GM21515 (cell line): ENCODE measurements at regions not wholly inside any gene's neighbourhood (a gene's known extent, or its start where the extent isn't known, plus 50 kb on each side); places are given as distances from the start of the nearest gene placed in this dataset.
"Not testable (repeated sequence)": the region's sequence is repeated elsewhere in the genome, so short reads cannot be mapped to it uniquely, and the experiment has no call there.

Source experiments
- ATAC-seq: cut with Tn5 transposase; IDR thresholded peaks from one replicate; pipeline ENCODE4 v1.9.1; 2021; ENCODE audit not compliant: unreplicated experiment

DNA sequence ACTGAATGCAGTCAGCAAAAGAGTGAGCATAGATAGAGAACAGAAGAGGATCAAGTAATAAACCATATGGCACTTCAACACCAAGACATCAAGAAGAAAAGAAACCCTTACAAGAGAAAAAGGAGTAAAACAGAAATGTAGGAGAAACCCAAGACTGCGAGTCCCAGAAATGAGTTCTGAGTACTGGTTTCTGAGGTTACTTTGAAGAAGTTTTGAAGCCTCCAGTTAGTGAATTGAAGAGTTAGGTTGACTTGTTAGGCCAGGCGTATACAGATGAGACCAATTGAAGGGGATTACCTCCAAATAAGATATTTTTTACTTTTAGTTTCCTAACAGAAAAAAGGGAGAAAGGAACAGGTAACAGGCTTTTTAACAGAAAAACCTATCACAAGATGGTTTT is 162.2 kb upstream of the SSTR1 start:
- ATAC-seq: no peak

GRCh38 chr14:38046160-38046559 is 161.5 kb upstream of the SSTR1 start:
- no peak for ATAC-seq

GRCh38 chr14:38047195-38047902 is 160.4 kb upstream of the SSTR1 start:
- ATAC-seq: no peak

DNA sequence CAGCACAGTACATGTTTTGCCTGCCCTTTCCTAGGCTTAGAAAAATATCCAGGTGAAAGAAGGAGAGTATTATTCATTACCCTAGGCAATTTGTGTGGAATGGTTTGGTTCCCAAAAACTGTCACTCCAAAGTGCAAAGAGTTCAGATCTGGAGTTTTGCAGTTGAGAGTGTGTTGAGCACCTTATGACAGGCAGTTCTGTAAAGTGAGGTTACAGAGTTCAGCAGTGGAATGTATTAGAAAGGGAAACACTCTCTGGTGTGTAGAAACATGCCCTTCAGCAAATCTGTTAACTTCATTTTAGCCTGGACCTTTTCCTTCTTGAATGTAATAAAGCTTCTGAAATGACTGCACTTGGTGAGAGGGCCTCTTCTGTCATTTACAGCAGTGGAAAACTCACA is 154.0 kb upstream of the SSTR1 start:
- no peak for ATAC-seq

DNA sequence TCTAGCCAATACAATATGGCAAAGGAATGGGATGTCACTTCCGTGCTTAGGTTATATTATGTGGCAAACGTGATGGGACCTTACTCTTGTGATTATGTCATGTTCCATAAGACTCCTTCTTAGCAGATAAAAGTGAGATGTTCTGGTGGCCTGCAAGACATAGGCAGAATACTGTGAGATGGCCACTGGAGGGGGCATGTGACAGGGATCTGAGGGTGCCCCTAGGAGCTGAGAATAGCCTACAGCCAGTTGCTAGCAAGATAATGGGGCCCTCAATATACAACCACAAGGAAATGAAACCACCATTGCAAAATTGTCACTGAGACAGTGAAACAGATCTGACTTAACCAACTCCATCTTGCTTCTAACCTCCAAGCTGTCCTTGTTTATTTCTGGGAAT is 151.4 kb upstream of the SSTR1 start:
- no peak for ATAC-seq

DNA sequence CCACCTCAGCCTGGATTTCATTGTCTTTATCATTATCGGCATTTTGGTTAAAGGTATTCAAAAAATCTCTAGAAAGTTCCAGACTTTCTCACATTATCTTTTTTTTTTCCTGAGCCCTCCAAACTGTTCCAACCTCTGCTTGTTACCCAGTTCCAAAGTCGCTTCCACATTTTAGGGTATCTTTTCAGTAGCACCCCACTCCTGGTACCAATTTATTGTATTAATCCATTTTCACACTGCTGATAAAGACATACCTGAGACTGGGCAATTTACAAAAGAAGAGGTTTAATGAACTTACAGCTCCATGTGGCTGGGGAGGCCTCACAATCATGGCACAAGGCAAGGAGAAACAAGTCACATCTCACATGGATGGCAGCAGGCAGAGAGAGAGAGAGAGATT is 145.5 kb upstream of the SSTR1 start:
- not testable (repeated sequence) for ATAC-seq

DNA sequence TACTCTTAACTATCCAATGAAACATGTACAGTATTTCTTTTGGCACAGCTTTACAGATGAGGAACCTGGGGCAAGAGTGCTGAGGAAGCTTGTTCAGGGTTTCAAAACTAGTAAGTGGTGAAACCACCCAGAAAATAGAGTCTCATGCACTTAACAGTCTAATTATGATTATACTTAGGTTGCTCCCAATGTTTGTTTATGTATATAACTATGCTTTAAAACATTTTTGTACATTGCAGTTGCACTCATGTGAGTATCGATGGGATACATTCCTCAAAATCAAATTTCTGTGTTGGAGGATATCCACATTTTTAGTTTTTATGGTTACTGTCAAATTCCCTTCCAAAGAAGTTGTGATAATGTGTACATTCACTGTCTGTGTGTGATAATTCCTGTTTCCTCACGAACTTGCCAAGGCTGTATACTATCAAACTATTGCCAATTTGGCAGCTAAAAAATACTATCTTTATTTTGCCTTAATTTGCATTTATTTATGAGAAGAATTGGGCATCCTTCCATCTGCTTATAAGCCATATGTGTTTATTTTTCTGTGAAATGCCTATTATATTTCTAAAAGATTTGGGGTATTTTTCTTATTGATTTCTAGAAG is 143.9 kb upstream of the SSTR1 start:
- no peak for ATAC-seq

GRCh38 chr14:38065106-38065762 is 142.5 kb upstream of the SSTR1 start:
- ATAC-seq: no peak

DNA sequence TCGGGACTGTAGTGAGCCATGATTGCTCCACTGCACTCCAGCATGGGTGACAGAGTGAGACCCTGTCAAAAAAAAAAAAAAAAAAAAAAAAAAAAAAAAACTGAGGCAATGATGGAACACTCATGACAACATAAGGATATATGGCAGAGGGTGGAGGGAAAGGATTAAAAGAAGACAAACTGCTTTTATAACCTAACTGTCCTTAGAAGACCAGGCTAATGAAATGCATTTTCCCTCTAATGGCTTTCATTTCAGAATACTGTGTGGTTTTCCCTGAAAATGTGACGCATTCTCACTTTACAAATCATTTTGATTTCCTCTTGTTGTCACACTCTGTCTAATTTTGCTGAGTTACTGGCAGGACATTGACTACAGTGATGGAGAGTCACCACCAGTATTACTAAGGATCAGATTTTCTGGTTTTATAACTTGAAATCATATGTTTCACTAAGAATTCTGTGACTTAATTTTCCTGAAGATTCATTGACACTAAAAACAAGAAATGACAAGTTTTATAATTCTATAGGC is 137.6 kb upstream of the SSTR1 start:
- no peak for ATAC-seq

GRCh38 chr14:38073641-38074040 is 134.1 kb upstream of the SSTR1 start:
- no peak for ATAC-seq

DNA sequence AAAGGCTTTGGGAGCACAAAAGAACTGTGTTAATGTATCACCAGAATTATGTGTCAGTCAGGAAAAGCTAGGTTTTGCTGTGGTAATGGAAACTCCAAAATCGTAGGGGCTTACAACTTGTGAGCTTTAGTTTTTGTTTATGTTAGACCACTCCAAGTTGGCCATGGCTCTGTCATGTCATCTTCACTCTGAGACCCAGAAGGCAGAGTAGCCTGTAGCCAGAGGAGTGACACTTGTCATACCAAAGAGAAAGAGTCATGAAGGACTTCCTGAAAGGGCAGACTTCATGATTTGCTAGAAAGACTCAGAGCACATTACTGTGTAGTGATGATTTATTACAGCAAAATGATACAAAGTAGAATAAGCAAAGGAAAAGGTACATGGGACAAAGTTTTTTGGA is 133.6 kb upstream of the SSTR1 start:
- no peak for ATAC-seq

DNA sequence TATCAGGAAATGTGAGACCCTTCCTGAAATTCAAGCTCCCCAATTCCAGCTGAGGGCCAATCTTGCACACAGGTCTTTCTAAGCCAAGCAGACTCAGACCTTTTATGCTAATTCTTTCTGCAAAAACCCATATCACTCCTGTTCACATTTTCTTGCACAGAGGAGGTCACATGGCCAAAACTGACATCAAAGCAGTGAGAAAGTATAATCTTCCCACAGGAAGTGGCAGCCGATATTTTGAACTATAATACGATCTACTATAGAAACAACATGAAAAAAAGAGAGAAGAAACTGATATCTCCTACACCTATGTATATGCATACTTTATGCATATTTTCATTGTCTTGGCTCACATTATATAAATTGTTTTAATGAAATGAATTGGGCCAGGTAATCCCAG is 132.9 kb upstream of the SSTR1 start:
- no peak for ATAC-seq

GRCh38 chr14:38078393-38078792 is 129.3 kb upstream of the SSTR1 start:
- no peak for ATAC-seq

- ATAC-seq: no peak
Measured at GRCh38 chr14:38079268-38079667, 128.4 kb upstream of the SSTR1 start.

DNA sequence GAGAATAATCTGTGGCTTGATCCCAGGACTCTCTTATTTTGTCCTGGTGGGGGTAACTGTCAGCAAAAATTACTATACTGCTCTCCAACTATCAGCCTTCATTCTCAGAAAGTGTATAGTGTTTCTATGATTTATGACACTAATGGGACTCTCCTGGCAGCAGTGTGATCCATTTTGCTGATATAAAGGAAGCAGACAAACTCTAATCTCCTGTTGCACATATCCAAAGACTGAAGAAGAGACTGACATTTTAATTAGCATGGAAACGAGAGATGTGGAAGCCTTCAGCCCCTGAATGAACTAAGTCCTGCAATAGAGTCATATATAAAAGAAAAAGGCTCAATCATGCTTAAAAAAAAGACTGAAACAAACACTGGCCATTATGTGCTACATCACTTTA is 127.8 kb upstream of the SSTR1 start:
- no peak for ATAC-seq

GRCh38 chr14:38080696-38081095 is 127.0 kb upstream of the SSTR1 start:
- ATAC-seq: no peak

DNA sequence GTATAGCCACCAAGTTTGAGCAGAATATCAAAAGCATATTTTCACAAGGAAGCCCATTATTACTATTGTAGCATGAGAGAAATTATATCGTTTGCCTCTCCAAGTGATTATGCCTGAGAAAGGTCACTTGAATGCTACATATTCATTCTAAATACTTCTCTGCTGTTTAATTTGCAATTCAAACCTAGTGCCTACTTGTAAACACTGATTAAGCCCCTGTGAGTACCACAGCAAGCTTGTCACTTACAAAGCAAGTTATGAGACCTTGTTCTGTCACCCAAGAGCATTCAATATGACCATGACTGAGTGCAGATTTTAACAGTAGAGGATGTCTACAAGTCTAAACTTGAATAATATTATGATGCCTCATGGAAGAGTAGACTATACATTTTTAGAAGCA is 124.7 kb upstream of the SSTR1 start:
- ATAC-seq: no peak

- ATAC-seq: no peak
Measured at GRCh38 chr14:38089123-38089522, 118.6 kb upstream of the SSTR1 start.

DNA sequence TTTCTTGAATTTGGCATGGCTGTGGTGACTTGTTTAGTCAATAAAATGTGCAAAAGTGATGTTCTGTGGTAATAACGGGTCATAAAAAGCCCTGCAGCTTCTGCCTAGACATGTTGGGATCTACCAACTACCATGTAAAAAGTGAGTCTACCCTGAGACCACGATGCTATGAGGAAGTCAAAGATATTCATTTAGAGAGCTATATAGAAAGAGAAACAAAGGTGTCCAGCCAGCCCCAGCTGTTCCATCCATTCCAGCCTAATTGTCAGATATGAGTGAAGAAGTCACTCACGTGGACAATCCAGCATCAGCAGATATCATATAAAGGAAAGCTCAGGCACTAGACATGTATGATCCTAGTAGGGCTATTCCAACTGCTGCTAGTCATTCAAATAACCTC is 117.2 kb upstream of the SSTR1 start:
- no peak for ATAC-seq

GRCh38 chr14:38098074-38098836 is 109.4 kb upstream of the SSTR1 start:
- ATAC-seq: no peak

- ATAC-seq: no peak
Measured at GRCh38 chr14:38101679-38102078, 106.0 kb upstream of the SSTR1 start.
